ENCODE measurements at regions not wholly inside any gene's neighbourhood (a gene's known extent, or its start where the extent isn't known, plus 50 kb on each side); places are given as distances from the start of the nearest gene placed in this dataset.
A peak's percentile ranks its signal among the peaks of the same experiment; 100 is the strongest.

- Histone ChIP-seq H3K27ac (no peak overlapping the region), H3K36me3 (no peaks in the 10 kb centered on the region), H3K27me3 (no peaks in the 10 kb centered on the region), H3K9me3 (no peaks in the 10 kb centered on the region), H3K4me1 (peaks cover 8% of the 10 kb centered on the region), H3K4me3 (no peak overlapping the region)
- TF ChIP-seq CTCF (IDR thresholded peaks at IDR 0.05): no peak
- ATAC-seq: peak; percentile 21
- DNase-seq: no peak
- intact Hi-C loops (cut with DNase I): no loop called here
Observed at GRCh38 chr12:124191024-124191359, 103.9 kb upstream of the RFLNA start.

GRCh38 chr12:124191966-124192365 is 102.9 kb upstream of the RFLNA start:
- Histone ChIP-seq H3K4me3 (no peak overlapping the region), H3K4me1 (peaks cover 8% of the 10 kb centered on the region), H3K27ac (no peak overlapping the region), H3K9me3 (no peaks in the 10 kb centered on the region), H3K27me3 (no peaks in the 10 kb centered on the region), H3K36me3 (no peaks in the 10 kb centered on the region)
- DNase-seq: no peak
- TF ChIP-seq CTCF (IDR thresholded peaks at IDR 0.05): no peak
- ATAC-seq: no peak
- intact Hi-C loops (cut with DNase I): no loop called here

GRCh38 chr12:124194264-124194892 is 100.5 kb upstream of the RFLNA start:
- H3K9me3 ChIP-seq: no peaks in the 10 kb centered on the region
- no peak for ATAC-seq
- no peaks in the 10 kb centered on the region for H3K36me3 ChIP-seq
- no peaks in the 10 kb centered on the region for H3K4me1 ChIP-seq
- no peaks in the 10 kb centered on the region for H3K27me3 ChIP-seq
- no peak for DNase-seq
- H3K4me3 ChIP-seq: no peak overlapping the region
- no peak overlapping the region for H3K27ac ChIP-seq
- no peak for TF ChIP-seq CTCF (IDR thresholded peaks at IDR 0.05)
- intact Hi-C loops (cut with DNase I): no loop called here

- no peak overlapping the region for H3K27ac ChIP-seq
Observed at GRCh38 chr12:124194893-124195566, 99.9 kb upstream of the RFLNA start.

GRCh38 chr12:124195567-124195942 is 99.3 kb upstream of the RFLNA start:
- no peaks in the 10 kb centered on the region for H3K4me1 ChIP-seq
- ATAC-seq (no peak), DNase-seq (no peak)
- intact Hi-C loops (cut with DNase I): no loop called here
- TF ChIP-seq CTCF (IDR thresholded peaks at IDR 0.05): no peak
- no peaks in the 10 kb centered on the region for H3K27me3 ChIP-seq
- H3K9me3 ChIP-seq: no peaks in the 10 kb centered on the region
- H3K27ac ChIP-seq: no peak overlapping the region
- H3K4me3 ChIP-seq: no peak overlapping the region
- no peaks in the 10 kb centered on the region for H3K36me3 ChIP-seq

More at GRCh38 chr12:124194893-124195566, 99.9 kb upstream of the RFLNA start:
- no peak overlapping the region for H3K4me3 ChIP-seq
- no peaks in the 10 kb centered on the region for H3K4me1 ChIP-seq
- ATAC-seq (peak; percentile 19), DNase-seq (no peak)
- intact Hi-C loops (cut with DNase I): no loop called here
- TF ChIP-seq CTCF (IDR thresholded peaks at IDR 0.05): no peak
- no peaks in the 10 kb centered on the region for H3K36me3 ChIP-seq
- no peaks in the 10 kb centered on the region for H3K9me3 ChIP-seq
- H3K27me3 ChIP-seq: no peaks in the 10 kb centered on the region

All from upper lobe of right lung (tissue), 1 donor.